Astrocyte of the cerebellum (primary cell): ENCODE measurements at regions not wholly inside any gene's neighbourhood (a gene's known extent, or its start where the extent isn't known, plus 50 kb on each side); places are given as distances from the start of the nearest gene placed in this dataset.

Experiments
- DNase-seq: peaks from one replicate; pipeline ENCODE4 v3.0.0-alpha.2; 2011; ENCODE audit warnings: low read depth
- H3K4me3 ChIP-seq: 2 replicates; pipeline ENCODE4 v1.5.1; 2011; ENCODE audit warnings: mild to moderate bottlenecking, low read depth, low read length, moderate library complexity
- in situ Hi-C: cut with HindIII; loops from 2 replicates; pipeline ENCODE4 v1.10.0; 2017; ENCODE audit warnings: low sequenced_read_pairs
- TF ChIP-seq, protein P1 (sequence below): IDR thresholded peaks from 2 replicates; pipeline ENCODE4 v1.5.1; 2012; ENCODE audit warnings: low read length, low read depth, moderate library complexity, mild to moderate bottlenecking; ENCODE audit errors: missing control alignments

DNA sequence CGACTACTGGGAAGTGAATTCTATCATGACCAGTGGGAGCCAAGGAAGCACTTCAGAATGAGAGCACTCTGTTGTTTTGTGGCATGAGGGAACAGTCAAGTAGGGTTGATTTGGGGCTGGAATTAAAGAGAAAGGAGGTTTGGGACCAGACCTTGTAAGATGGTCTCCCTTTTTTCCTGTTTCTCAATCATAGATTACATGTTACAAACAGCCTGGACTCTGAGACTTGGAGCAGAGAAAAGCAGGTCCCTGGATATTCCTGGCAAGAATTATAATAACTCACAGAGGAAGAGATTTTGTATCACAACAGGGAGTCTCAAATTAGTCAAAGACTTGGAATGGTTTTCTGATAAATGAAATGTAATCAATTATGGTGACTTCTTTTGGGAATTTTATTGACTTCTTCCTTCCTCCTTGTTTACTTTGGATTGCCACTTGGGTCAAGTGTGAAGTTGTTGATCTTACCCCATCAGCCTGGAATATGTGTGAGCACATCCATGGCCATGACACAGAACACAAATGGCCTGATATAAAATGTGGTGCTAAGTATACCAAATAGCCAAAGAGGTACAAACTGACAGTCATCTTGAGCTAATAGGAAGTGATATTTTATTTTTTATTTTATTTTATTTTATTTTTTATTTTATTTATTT is 131.0 kb upstream of the OSMR start:
- TF ChIP-seq, protein P1, sequence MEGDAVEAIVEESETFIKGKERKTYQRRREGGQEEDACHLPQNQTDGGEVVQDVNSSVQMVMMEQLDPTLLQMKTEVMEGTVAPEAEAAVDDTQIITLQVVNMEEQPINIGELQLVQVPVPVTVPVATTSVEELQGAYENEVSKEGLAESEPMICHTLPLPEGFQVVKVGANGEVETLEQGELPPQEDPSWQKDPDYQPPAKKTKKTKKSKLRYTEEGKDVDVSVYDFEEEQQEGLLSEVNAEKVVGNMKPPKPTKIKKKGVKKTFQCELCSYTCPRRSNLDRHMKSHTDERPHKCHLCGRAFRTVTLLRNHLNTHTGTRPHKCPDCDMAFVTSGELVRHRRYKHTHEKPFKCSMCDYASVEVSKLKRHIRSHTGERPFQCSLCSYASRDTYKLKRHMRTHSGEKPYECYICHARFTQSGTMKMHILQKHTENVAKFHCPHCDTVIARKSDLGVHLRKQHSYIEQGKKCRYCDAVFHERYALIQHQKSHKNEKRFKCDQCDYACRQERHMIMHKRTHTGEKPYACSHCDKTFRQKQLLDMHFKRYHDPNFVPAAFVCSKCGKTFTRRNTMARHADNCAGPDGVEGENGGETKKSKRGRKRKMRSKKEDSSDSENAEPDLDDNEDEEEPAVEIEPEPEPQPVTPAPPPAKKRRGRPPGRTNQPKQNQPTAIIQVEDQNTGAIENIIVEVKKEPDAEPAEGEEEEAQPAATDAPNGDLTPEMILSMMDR: no peak
- DNase-seq: no peak
- no peak overlapping the region for H3K4me3 ChIP-seq
- in situ Hi-C loops: no loop called here

DNA sequence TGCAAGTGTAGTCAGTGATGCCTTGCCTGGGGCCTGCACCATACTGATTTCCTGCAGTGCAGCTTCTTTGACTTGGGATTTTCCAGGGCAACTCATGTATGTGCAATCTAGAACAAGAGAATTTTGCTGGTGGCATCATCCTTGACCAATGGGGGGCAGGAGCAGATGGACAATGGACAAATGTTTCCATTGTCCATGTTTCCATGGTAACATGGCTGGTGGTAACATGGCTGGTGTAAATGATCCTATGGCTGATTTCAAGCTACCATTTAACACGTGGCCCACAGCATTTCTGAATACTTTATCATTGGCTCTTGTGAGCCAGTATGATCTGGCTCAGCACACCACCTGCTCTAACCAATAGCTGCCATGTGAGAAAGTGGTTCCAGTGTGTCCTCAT is 130.1 kb upstream of the OSMR start:
- H3K4me3 ChIP-seq: no peak overlapping the region
- TF ChIP-seq, protein P1: no peak
- in situ Hi-C loops: no loop called here
- DNase-seq: no peak

DNA sequence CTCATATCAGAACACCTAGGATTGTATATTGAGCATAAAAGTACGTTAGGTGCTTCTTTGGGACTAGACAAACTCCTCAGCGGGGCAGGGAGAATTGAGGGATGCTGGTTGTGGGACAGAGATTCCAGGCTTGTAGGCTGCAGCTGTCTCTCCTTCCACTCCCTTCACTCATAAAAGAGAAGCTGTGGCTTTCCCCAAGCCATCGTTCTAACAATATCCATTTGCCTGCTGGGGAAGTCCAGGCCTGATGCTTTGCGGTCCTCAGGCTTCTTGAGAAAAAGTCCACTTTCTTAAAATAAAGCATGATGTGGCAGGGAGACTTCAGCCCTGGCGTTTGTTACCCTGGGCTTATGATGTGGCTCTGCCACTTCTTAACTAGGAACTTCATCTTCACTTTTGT is 129.3 kb upstream of the OSMR start:
- TF ChIP-seq, protein P1: no peak
- no peak for DNase-seq
- no peak overlapping the region for H3K4me3 ChIP-seq
- in situ Hi-C loops: no loop called here

DNA sequence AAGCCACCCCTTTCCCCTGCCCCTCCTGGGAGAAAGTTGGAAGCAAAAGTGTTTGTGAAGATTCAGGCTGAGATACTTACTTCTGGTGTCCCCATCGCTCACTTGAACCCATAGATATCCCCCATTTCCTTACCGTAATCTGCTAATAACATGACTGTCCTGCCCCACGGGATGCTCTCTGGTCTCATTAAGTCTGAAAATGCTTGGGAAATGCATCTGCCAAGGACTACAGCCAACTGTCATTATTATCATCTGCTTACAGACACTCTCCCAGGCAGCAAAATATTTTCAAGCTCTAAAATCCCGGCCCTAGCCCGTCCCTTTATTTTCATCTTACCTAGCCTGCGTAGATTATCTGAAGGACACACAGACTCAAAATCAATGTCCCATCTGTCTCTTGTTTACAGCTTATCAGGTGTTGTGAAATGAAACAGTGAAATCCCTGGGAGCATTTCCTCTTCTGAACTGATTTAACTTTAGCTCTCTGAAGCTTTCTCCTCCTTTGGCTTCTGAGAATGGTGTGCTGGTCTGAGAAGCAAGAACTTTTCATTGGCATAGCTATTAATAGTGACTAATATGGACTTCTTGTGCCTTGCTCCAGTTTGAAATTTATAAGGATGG is 126.9 kb upstream of the OSMR start:
- no peak overlapping the region for H3K4me3 ChIP-seq
- TF ChIP-seq, protein P1: no peak
- DNase-seq: no peak
- in situ Hi-C loops: no loop called here

DNA sequence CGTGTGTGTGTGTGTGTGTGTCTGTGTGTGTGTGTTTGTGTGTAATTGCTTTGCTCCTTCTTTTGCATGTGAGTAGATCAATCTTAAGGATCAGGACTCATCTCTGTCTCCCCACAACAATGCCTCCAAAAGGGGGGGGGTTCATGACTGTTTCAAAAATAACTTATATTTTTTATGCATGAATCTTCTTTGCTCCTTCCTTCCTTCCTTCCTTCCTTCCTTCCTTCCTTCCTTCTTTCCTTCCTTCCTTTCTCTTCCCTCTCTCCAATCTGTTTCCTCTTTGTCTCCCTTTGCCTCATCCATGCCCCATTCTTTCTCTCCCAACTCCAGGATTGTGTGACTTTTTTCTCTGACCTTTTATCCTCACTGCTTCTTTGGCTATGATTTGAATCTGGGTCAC is 126.4 kb upstream of the OSMR start:
- no peak for DNase-seq
- TF ChIP-seq, protein P1: no peak
- H3K4me3 ChIP-seq: no peak overlapping the region
- in situ Hi-C loops: no loop called here

DNA sequence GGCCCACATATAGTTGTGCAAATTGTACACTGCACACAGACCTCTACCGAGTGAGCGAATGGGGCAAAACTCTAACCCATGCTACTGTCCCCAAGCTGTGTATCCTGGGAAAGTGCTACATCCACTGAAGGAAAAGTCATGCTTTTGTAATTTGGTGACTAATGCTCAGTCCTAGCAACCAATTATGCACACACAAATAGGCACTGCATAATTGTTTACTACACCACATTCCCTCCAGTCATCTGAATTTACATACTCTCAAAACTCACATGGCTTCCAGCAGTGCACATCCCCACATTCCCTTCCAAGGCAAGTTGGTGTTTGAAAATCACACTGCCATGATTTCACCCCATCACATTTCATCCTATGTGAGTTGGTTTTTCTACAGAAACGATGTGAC is 125.9 kb upstream of the OSMR start:
- in situ Hi-C loops: no loop called here
- peak; percentile 82 for DNase-seq
- TF ChIP-seq, protein P1: no peak
- no peak overlapping the region for H3K4me3 ChIP-seq
